DND-41 (cell line): ENCODE measurements at regions not wholly inside any gene's neighbourhood (a gene's known extent, or its start where the extent isn't known, plus 50 kb on each side); places are given as distances from the start of the nearest gene placed in this dataset.

Experiments
- EZH2 ChIP-seq: IDR thresholded peaks from 3 replicates; pipeline ENCODE4 v1.6.1; 2012; ENCODE audit warnings: borderline replicate concordance, low read depth, mild to moderate bottlenecking, moderate library complexity, low read length, inconsistent platforms; ENCODE audit not compliant: severe bottlenecking
- TF ChIP-seq, protein P1 (sequence below): IDR thresholded peaks from 2 replicates; pipeline ENCODE4 v1.5.1; 2012; ENCODE audit warnings: borderline replicate concordance, low read length, moderate library complexity, mild to moderate bottlenecking; ENCODE audit not compliant: poor library complexity, severe bottlenecking; ENCODE audit errors: extremely low read depth

DNA sequence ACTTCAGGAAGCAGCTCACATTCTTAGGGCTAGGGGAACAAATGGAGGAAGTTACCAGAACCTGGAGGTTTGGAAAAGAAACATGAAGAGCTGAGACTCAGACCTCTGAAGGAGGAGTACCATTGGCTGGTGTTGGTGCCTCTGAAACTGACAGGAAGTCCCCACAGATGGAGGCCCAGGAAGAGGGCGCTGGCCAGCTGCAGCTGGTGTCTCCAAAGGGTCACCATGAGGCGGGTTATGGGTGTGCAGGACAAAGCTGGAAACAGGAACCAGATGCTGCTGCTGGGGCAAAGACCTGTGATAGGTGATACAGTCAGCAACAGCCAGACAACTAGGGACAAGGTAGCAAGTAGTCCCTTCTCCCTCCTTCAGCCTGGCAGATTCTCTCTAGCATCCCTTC lies 136.5 kb upstream of the SERPINE2 start:
- TF ChIP-seq, protein P1, sequence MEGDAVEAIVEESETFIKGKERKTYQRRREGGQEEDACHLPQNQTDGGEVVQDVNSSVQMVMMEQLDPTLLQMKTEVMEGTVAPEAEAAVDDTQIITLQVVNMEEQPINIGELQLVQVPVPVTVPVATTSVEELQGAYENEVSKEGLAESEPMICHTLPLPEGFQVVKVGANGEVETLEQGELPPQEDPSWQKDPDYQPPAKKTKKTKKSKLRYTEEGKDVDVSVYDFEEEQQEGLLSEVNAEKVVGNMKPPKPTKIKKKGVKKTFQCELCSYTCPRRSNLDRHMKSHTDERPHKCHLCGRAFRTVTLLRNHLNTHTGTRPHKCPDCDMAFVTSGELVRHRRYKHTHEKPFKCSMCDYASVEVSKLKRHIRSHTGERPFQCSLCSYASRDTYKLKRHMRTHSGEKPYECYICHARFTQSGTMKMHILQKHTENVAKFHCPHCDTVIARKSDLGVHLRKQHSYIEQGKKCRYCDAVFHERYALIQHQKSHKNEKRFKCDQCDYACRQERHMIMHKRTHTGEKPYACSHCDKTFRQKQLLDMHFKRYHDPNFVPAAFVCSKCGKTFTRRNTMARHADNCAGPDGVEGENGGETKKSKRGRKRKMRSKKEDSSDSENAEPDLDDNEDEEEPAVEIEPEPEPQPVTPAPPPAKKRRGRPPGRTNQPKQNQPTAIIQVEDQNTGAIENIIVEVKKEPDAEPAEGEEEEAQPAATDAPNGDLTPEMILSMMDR: no peak
- no peak for TF ChIP-seq EZH2
